Calu3 (cell line): ENCODE measurements at regions not wholly inside any gene's neighbourhood (a gene's known extent, or its start where the extent isn't known, plus 50 kb on each side); places are given as distances from the start of the nearest gene placed in this dataset.

Experiments used
- BruUV-seq: library from RNA; stranded (reverse); fragments of 400-500 nt; replicated peaks from 2 replicates; lab custom pipeline; 2021; lab: Mats Ljungman, UMichigan
- CTCF ChIA-PET: fragments of 300-600 bp; sonication (Branson Sonifier 250); formaldehyde crosslinking; loops from one replicate; lab custom pipeline; 2022; ENCODE audit warnings: antibody characterized with exemption; lab: Charles Lee
- DNase-seq: peaks from one replicate; pipeline ENCODE4 v3.0.0; 2022
- H3K27ac Mint-ChIP-seq: one replicate; pipeline ENCODE4 v1.8.0; 2022; ENCODE audit warnings: mixed read lengths; ENCODE audit not compliant: unreplicated experiment
- H3K27me3 Mint-ChIP-seq: one replicate; pipeline ENCODE4 v1.8.0; 2022; ENCODE audit warnings: mixed read lengths; ENCODE audit not compliant: unreplicated experiment
- H3K36me3 Mint-ChIP-seq: one replicate; pipeline ENCODE4 v1.8.0; 2022; ENCODE audit warnings: mild to moderate bottlenecking, moderate library complexity, mixed read lengths; ENCODE audit not compliant: insufficient read depth, unreplicated experiment
- H3K4me1 Mint-ChIP-seq: one replicate; pipeline ENCODE4 v1.8.0; 2022; ENCODE audit warnings: mild to moderate bottlenecking, low read depth, mixed read lengths; ENCODE audit not compliant: unreplicated experiment
- H3K4me3 Mint-ChIP-seq: one replicate; pipeline ENCODE4 v1.8.0; 2022; ENCODE audit warnings: mild to moderate bottlenecking, low read depth, moderate library complexity, mixed read lengths; ENCODE audit not compliant: unreplicated experiment
- H3K9me3 Mint-ChIP-seq: one replicate; pipeline ENCODE4 v1.8.0; 2022; ENCODE audit warnings: low read depth, mixed read lengths; ENCODE audit not compliant: unreplicated experiment
- intact Hi-C: fragments of 100-400 bp; cut with micrococcal nuclease; formaldehyde crosslinking; loops from one replicate; pipeline ENCODE4 v1.10.0; 2022; ENCODE audit not compliant: unreplicated experiment
- TF ChIP-seq, protein P1 (sequence below): fragments of 200-600 bp; IDR thresholded peaks from one replicate; pipeline ENCODE4 v1.8.0; 2022; ENCODE audit warnings: antibody characterized with exemption; ENCODE audit not compliant: unreplicated experiment

- BruUV-seq = no TSS peak
- TF ChIP-seq, protein P1, sequence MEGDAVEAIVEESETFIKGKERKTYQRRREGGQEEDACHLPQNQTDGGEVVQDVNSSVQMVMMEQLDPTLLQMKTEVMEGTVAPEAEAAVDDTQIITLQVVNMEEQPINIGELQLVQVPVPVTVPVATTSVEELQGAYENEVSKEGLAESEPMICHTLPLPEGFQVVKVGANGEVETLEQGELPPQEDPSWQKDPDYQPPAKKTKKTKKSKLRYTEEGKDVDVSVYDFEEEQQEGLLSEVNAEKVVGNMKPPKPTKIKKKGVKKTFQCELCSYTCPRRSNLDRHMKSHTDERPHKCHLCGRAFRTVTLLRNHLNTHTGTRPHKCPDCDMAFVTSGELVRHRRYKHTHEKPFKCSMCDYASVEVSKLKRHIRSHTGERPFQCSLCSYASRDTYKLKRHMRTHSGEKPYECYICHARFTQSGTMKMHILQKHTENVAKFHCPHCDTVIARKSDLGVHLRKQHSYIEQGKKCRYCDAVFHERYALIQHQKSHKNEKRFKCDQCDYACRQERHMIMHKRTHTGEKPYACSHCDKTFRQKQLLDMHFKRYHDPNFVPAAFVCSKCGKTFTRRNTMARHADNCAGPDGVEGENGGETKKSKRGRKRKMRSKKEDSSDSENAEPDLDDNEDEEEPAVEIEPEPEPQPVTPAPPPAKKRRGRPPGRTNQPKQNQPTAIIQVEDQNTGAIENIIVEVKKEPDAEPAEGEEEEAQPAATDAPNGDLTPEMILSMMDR = no peak
- Mint-ChIP-seq H3K27ac (no peak overlapping the region), H3K4me1 (no peaks in the 10 kb centered on the region), H3K36me3 (no peaks in the 10 kb centered on the region), H3K4me3 (no peak overlapping the region), H3K9me3 (peaks cover 2% of the 10 kb centered on the region), H3K27me3 (peaks cover 51% of the 10 kb centered on the region)
- intact Hi-C loops = no loop called here
- CTCF ChIA-PET = no interaction called here
- DNase-seq = no peak
Observed at GRCh38 chr9:87086221-87086818, 139.0 kb upstream of the GAS1 start.

GRCh38 chr9:87087197-87087596 lies 139.9 kb upstream of the GAS1 start:
- DNase-seq = no peak
- no TSS peak for BruUV-seq
- intact Hi-C loops = no loop called here
- TF ChIP-seq, protein P1 = no peak
- H3K4me1 Mint-ChIP-seq = no peaks in the 10 kb centered on the region
- H3K27ac Mint-ChIP-seq = no peak overlapping the region
- no peaks in the 10 kb centered on the region for H3K36me3 Mint-ChIP-seq
- CTCF ChIA-PET = no interaction called here
- peaks cover 2% of the 10 kb centered on the region for H3K9me3 Mint-ChIP-seq
- H3K27me3 Mint-ChIP-seq = peaks cover 51% of the 10 kb centered on the region
- no peak overlapping the region for H3K4me3 Mint-ChIP-seq

DNA sequence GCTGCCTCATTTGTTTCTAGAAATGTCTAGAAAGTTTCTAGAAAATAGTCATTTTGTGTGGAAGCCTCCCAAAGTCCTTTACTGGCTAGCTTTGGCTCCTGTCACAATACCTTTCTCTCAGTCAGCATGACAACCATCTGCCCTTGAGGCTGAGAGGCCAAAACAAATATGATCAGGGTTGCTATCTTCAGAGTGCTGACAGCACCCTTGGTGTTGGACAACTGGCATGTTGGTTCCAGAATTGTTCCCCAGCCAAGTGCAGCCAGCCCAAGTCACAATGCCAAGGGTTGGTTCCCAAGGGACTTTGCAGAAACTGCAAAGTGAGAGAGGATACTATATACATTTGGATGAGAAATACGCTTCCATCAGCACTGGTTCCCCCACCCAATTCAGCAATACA lies 140.9 kb upstream of the GAS1 start:
- Mint-ChIP-seq H3K9me3 (peaks cover 2% of the 10 kb centered on the region), H3K36me3 (no peaks in the 10 kb centered on the region), H3K27me3 (peaks cover 59% of the 10 kb centered on the region), H3K4me1 (no peaks in the 10 kb centered on the region), H3K27ac (no peak overlapping the region), H3K4me3 (no peak overlapping the region)
- BruUV-seq = no TSS peak
- CTCF ChIA-PET = no interaction called here
- DNase-seq = no peak
- TF ChIP-seq, protein P1 = no peak
- intact Hi-C loops = no loop called here

- intact Hi-C loops = no loop called here
- Mint-ChIP-seq H3K9me3 (peaks cover 2% of the 10 kb centered on the region), H3K4me3 (no peak overlapping the region), H3K36me3 (no peaks in the 10 kb centered on the region), H3K4me1 (no peaks in the 10 kb centered on the region), H3K27ac (no peak overlapping the region), H3K27me3 (peaks cover 60% of the 10 kb centered on the region)
- TF ChIP-seq, protein P1 = no peak
- CTCF ChIA-PET = no interaction called here
- no TSS peak for BruUV-seq
- no peak for DNase-seq
Observed at GRCh38 chr9:87088621-87089365, 141.5 kb upstream of the GAS1 start.
